GM18861 (cell line): ENCODE measurements at regions not wholly inside any gene's neighbourhood (a gene's known extent, or its start where the extent isn't known, plus 50 kb on each side); places are given as distances from the start of the nearest gene placed in this dataset.
A peak's percentile ranks its signal among the peaks of the same experiment; 100 is the strongest.
"Not testable (repeated sequence)": the region's sequence is repeated elsewhere in the genome, so short reads cannot be mapped to it uniquely, and the experiment has no call there.

ENCODE experiments used
- ATAC-seq: cut with Tn5 transposase; IDR thresholded peaks from one replicate; pipeline ENCODE4 v1.9.1; 2021; ENCODE audit not compliant: unreplicated experiment

GRCh38 chr2:11877764-11878163, 131.3 kb downstream of the LPIN1 start:
- no peak for ATAC-seq

- ATAC-seq: not testable (repeated sequence)
Observed at GRCh38 chr2:11885253-11885652, 138.8 kb downstream of the LPIN1 start.

GRCh38 chr2:11886899-11887298, 140.5 kb downstream of the LPIN1 start:
- ATAC-seq: not testable (repeated sequence)

- no peak for ATAC-seq
Observed at GRCh38 chr2:11889101-11889850, 142.8 kb downstream of the LPIN1 start.

GRCh38 chr2:11889854-11890253, 143.4 kb downstream of the LPIN1 start:
- no peak for ATAC-seq

GRCh38 chr2:11891028-11891427, 144.6 kb downstream of the LPIN1 start:
- ATAC-seq: no peak

- no peak for ATAC-seq
Observed at GRCh38 chr2:11891671-11892440, 145.4 kb downstream of the LPIN1 start.

GRCh38 chr2:11896386-11896785, 150.0 kb downstream of the LPIN1 start:
- ATAC-seq: no peak

- ATAC-seq: no peak
Observed at GRCh38 chr2:11898576-11898975, 152.1 kb downstream of the LPIN1 start.

- ATAC-seq: no peak
Observed at GRCh38 chr2:11899264-11899818, 152.9 kb downstream of the LPIN1 start.

GRCh38 chr2:11900891-11901290, 154.5 kb downstream of the LPIN1 start:
- ATAC-seq: not testable (repeated sequence)

- no peak for ATAC-seq
Observed at GRCh38 chr2:11901351-11902069, 155.1 kb downstream of the LPIN1 start.

GRCh38 chr2:11903085-11903606, 156.7 kb downstream of the LPIN1 start:
- ATAC-seq: no peak

GRCh38 chr2:11904029-11904428, 157.6 kb downstream of the LPIN1 start:
- ATAC-seq: peak; percentile 45

- no peak for ATAC-seq
Observed at GRCh38 chr2:11904941-11905340, 158.5 kb downstream of the LPIN1 start.

GRCh38 chr2:11907190-11907589, 160.8 kb downstream of the LPIN1 start:
- ATAC-seq: no peak

GRCh38 chr2:11910971-11911370, 164.5 kb downstream of the LPIN1 start:
- no peak for ATAC-seq

- no peak for ATAC-seq
Observed at GRCh38 chr2:11912980-11913379, 166.5 kb downstream of the LPIN1 start.

- no peak for ATAC-seq
Observed at GRCh38 chr2:11914455-11914854, 168.0 kb downstream of the LPIN1 start.

GRCh38 chr2:11915650-11916049, 169.2 kb downstream of the LPIN1 start:
- ATAC-seq: no peak

GRCh38 chr2:11919953-11920352, 173.5 kb downstream of the LPIN1 start:
- no peak for ATAC-seq
